Tibial nerve (tissue), 4 donors: ENCODE measurements at regions not wholly inside any gene's neighbourhood (a gene's known extent, or its start where the extent isn't known, plus 50 kb on each side); places are given as distances from the start of the nearest gene placed in this dataset.

Experiments
- DNase-seq, 2 donors: peaks; one replicate each; pipeline ENCODE4 v3.0.0-alpha.2; 2019; ENCODE audit warnings: low spot score in 2 of 2
- H3K27ac ChIP-seq, 4 donors: fragments of 200-600 bp; sonication (generic) in 3 of 4; one replicate each; pipeline ENCODE4 v1.5.1; 2017 to 2019; ENCODE audit warnings: mild to moderate bottlenecking in 1 of 4
- H3K27me3 ChIP-seq, 2 donors: fragments of 200-600 bp; sonication (generic) in 1 of 2; one replicate each; pipeline versions ENCODE4 v1.5.1 to v1.6.0; 2017 to 2019
- H3K36me3 ChIP-seq, 3 donors: fragments of 200-600 bp; sonication (generic); one replicate each; pipeline ENCODE4 v1.5.1; 2018 to 2019
- H3K4me1 ChIP-seq, 4 donors: fragments of 200-600 bp; sonication (generic) in 3 of 4; one replicate each; pipeline ENCODE4 v1.5.1; 2017 to 2019
- H3K4me3 ChIP-seq, 4 donors: fragments of 200-600 bp; sonication (generic) in 3 of 4; one replicate each; pipeline ENCODE4 v1.5.1; 2017 to 2019; ENCODE audit warnings: mild to moderate bottlenecking in 1 of 4, moderate library complexity in 1 of 4
- H3K9me3 ChIP-seq, 4 donors: fragments of 200-600 bp; sonication (generic) in 3 of 4; one replicate each; pipeline ENCODE4 v1.5.1; 2017 to 2019
- EP300 ChIP-seq, 2 donors: sonication (generic); formaldehyde crosslinking; IDR thresholded peaks; one replicate each; pipeline ENCODE4 v1.6.1; 2017; ENCODE audit warnings: antibody characterized with exemption in 2 of 2, mild to moderate bottlenecking in 1 of 2
- POLR2A ChIP-seq, 2 donors: fragments of 450-650 bp; IDR thresholded peaks; one replicate each; pipeline ENCODE4 v1.6.1; 2017; ENCODE audit warnings: antibody characterized with exemption in 2 of 2, mild to moderate bottlenecking in 2 of 2, moderate library complexity in 2 of 2
- WGBS, 2 donors: methylation state at CpG; one replicate each; pipeline ENCODE4 v1.1.5; 2018; 5-methylcytosine and 5-hydroxymethylcytosine counted together
- TF ChIP-seq, protein P1 (sequence below), 5 experiments: fragments of 200-600 bp in 3 of 5; fragments of 450-650 bp in 2 of 5; sonication (generic) in 3 of 5; IDR thresholded peaks; one replicate each; pipeline ENCODE4 v1.5.1; 2016 to 2019; ENCODE audit warnings: antibody characterized with exemption in 5 of 5, mild to moderate bottlenecking in 3 of 5, moderate library complexity in 2 of 5

GRCh38 chr18:56172527-56172926 is 465.9 kb downstream of the TXNL1 start:
- H3K27ac ChIP-seq, result no peak overlapping the region
- TF ChIP-seq, protein P1, sequence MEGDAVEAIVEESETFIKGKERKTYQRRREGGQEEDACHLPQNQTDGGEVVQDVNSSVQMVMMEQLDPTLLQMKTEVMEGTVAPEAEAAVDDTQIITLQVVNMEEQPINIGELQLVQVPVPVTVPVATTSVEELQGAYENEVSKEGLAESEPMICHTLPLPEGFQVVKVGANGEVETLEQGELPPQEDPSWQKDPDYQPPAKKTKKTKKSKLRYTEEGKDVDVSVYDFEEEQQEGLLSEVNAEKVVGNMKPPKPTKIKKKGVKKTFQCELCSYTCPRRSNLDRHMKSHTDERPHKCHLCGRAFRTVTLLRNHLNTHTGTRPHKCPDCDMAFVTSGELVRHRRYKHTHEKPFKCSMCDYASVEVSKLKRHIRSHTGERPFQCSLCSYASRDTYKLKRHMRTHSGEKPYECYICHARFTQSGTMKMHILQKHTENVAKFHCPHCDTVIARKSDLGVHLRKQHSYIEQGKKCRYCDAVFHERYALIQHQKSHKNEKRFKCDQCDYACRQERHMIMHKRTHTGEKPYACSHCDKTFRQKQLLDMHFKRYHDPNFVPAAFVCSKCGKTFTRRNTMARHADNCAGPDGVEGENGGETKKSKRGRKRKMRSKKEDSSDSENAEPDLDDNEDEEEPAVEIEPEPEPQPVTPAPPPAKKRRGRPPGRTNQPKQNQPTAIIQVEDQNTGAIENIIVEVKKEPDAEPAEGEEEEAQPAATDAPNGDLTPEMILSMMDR (IDR thresholded peaks at IDR 0.05), result no peak
- no peaks in the 10 kb centered on the region for H3K9me3 ChIP-seq
- DNase-seq, result no peak
- no peaks in the 10 kb centered on the region for H3K36me3 ChIP-seq
- H3K27me3 ChIP-seq, result no peaks in the 10 kb centered on the region
- H3K4me1 ChIP-seq, result peaks cover 0 to 11% (median 0%) of the 10 kb centered on the region in 4 donors
- H3K4me3 ChIP-seq, result no peak overlapping the region
- 92 to 97% methylated on average over 2 of the region's 2 CpGs for WGBS, 2 donors

DNA sequence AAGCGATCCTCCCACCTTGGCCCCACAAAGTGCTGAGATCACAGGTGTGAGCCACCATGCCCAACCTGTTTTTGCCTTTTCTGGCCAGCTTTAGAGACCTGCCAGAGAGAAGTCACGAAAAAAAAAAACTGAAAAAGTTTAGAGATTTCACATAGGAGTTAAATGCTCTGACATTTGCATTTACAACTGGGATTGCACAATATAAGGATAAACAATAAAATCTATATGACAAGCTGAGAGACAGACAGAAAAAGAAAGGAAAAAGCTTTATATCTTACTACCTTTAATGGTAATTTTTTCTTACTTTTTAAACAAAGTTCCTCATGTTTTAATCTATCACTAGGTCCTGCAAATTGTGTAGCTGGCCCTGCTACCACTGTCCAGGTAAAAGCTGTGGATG is 466.5 kb downstream of the TXNL1 start:
- no peak overlapping the region for H3K4me3 ChIP-seq
- WGBS, 2 donors, result 95 to 100% methylated on average over 2 of the region's 2 CpGs
- TF ChIP-seq, protein P1 (IDR thresholded peaks at IDR 0.05), result no peak
- TF ChIP-seq EP300 (IDR thresholded peaks at IDR 0.05) (no peak), POLR2A (IDR thresholded peaks at IDR 0.05) (no peak)

GRCh38 chr18:56168049-56168781 is 470.2 kb downstream of the TXNL1 start:
- H3K4me3 ChIP-seq, result no peak overlapping the region
- TF ChIP-seq EP300 (IDR thresholded peaks at IDR 0.05) (no peak), POLR2A (IDR thresholded peaks at IDR 0.05) (no peak)
- TF ChIP-seq, protein P1 (IDR thresholded peaks at IDR 0.05), result no peak
- H3K27ac ChIP-seq, result peak overlapping the region in 2 of 4 donors; percentile 23 to 55
- H3K36me3 ChIP-seq, result no peaks in the 10 kb centered on the region
- peaks cover 0 to 11% (median under 1%) of the 10 kb centered on the region in 4 donors for H3K4me1 ChIP-seq
- H3K9me3 ChIP-seq, result no peaks in the 10 kb centered on the region
- no peaks in the 10 kb centered on the region for H3K27me3 ChIP-seq
- no peak for DNase-seq
- 22 to 23% methylated on average over 5 of the region's 5 CpGs for WGBS, 2 donors

More for the DNA sequence above, 466.5 kb downstream of the TXNL1 start:
- Histone ChIP-seq H3K27me3 (no peaks in the 10 kb centered on the region), H3K27ac (no peak overlapping the region), H3K4me1 (peaks cover 0 to 11% (median 0%) of the 10 kb centered on the region in 4 donors), H3K9me3 (no peaks in the 10 kb centered on the region), H3K36me3 (no peaks in the 10 kb centered on the region)
- no peak for DNase-seq

DNA sequence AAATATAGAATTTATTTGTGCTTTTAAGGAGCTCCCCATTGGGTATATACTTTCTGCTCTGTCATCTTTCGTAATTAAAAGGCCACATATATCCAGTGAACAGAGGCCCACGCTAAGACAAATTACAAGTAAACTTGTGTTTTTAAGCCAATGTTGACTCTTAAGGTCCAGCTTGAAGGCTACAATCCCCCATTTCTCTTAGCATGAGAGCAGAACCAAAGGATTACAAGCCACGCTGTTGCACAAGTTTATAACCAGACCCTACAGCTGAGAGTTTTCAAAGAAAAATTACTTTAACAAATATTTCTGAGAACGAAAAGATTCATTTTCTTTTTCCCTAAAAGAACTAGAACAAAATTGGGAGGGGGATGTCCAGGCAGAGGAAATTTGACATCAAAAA is 471.0 kb downstream of the TXNL1 start:
- 67 to 74% methylated on average over 4 of the region's 4 CpGs for WGBS, 2 donors
- no peak for TF ChIP-seq POLR2A (IDR thresholded peaks at IDR 0.05)
- no peak for TF ChIP-seq EP300 (IDR thresholded peaks at IDR 0.05)
- TF ChIP-seq, protein P1 (IDR thresholded peaks at IDR 0.05), result no peak
- DNase-seq, result no peak
- H3K4me1 ChIP-seq, result peaks cover 0 to 20% (median 3%) of the 10 kb centered on the region in 4 donors
- H3K27me3 ChIP-seq, result no peaks in the 10 kb centered on the region
- peak overlapping the region in 1 of 4 donors; percentile 55 for H3K27ac ChIP-seq
- no peaks in the 10 kb centered on the region for H3K9me3 ChIP-seq
- no peaks in the 10 kb centered on the region for H3K36me3 ChIP-seq
- H3K4me3 ChIP-seq, result no peak overlapping the region

- Histone ChIP-seq H3K9me3 (no peaks in the 10 kb centered on the region), H3K27me3 (no peaks in the 10 kb centered on the region), H3K4me1 (peaks cover 0 to 24% (median 3%) of the 10 kb centered on the region in 4 donors), H3K36me3 (no peaks in the 10 kb centered on the region), H3K27ac (no peak overlapping the region), H3K4me3 (no peak overlapping the region)
- no peak for DNase-seq
- no peak for TF ChIP-seq EP300 (IDR thresholded peaks at IDR 0.05)
- no peak for TF ChIP-seq POLR2A (IDR thresholded peaks at IDR 0.05)
- TF ChIP-seq, protein P1 (IDR thresholded peaks at IDR 0.05), result no peak
Measured at GRCh38 chr18:56166914-56167313, 471.5 kb downstream of the TXNL1 start.
